HTR-8/SVneo (cell line): ENCODE measurements at regions not wholly inside any gene's neighbourhood (a gene's known extent, or its start where the extent isn't known, plus 50 kb on each side); places are given as distances from the start of the nearest gene placed in this dataset.
"Not testable (repeated sequence)": the region's sequence is repeated elsewhere in the genome, so short reads cannot be mapped to it uniquely, and the experiment has no call there.

ENCODE experiments used
- DNase-seq: peaks from one replicate; pipeline ENCODE4 v3.0.0; 2011; ENCODE audit warnings: low spot score, mixed read lengths; ENCODE audit not compliant: insufficient read length
- FAIRE-seq: peaks from 2 replicates; lab custom pipeline; 2011; peaks lifted over from hg19 to GRCh38; lab: Jason Lieb, UNC

DNA sequence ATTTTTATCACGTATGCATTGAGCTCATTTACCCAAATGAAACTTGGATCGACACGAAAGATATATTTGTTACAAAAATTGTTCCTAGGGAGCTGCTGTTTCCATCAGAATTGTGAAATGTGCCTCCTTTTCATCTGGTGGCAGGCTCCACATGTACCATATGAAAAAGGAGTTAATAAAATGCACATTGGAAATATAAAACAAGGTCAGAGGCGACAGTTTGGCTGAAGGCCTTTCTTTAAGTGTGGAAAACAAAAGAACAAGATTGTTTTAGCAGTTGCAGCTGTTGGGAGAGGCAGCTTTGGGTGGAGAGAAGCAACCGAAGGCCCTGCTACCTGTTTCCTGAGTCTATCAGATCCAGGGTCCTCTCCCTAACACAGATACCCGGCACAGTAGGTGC is 334.5 kb upstream of the NT5E start:
- DNase-seq (no peak), FAIRE-seq (no peak)

DNA sequence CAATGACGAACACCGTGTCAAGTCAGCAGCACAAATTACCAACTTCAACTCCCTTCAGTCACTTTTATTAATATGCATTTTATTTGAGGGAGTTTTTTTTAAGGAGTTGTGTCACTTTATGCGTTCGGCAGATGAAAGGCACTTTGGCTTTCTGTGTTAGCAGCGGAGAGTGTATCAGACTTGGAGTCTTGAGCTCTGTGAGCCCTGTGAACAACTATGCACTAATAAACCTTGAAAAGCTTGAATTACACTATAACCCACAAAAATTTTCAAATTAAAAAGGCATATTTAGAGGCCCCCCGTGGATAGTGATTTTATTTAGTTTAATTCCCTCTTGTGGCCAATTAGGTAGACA is 335.3 kb upstream of the NT5E start:
- DNase-seq: no peak
- no peak for FAIRE-seq

DNA sequence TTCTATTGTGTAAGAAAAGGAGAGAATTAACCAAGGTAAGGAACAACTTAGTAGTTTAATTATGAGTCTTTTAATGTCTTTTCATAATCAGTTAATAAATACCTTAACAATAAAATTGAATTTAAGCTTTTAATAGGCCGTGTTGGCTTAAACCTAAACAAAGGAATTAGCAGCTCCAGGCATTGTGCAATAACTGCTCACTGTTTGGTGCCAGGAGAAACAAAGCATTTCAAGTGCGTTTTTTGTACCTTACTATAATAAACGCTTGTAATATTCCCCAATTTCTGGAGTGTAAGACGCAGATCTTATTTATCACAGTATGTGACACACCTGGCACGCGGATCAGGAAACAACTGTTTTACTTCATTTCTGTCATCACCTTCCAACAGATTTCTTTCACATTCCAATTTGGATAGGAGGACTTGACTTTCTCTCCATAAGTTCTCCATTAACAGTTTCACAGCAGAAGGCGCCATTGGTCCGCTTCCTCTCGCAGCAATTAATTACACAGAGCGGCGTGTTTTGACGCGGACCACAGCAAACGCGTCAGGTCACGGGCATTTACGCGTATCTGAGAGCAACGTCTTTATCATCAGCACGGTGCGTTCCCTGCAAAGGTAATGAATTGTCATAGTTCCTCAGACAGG is 335.8 kb upstream of the NT5E start:
- FAIRE-seq (no peak), DNase-seq (no peak)

DNA sequence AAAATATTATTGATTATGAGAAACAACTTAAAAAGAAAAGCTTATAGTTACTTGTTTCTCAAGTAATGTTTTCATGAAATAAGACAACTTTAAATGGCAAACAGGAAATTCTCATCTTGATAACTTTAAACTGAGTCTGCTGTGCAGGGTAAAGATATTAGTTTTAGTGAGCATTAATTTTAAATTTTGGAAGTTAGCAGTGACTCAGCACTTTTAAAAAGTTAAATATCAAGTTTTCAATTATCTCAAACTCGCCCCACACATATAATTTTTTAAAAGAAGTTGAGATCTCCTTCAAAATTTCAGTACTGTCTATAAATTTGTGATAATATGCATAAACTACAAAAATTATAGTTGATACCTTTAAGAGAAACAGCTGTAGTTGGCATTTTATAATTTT is 337.3 kb upstream of the NT5E start:
- no peak for DNase-seq
- no peak for FAIRE-seq

DNA sequence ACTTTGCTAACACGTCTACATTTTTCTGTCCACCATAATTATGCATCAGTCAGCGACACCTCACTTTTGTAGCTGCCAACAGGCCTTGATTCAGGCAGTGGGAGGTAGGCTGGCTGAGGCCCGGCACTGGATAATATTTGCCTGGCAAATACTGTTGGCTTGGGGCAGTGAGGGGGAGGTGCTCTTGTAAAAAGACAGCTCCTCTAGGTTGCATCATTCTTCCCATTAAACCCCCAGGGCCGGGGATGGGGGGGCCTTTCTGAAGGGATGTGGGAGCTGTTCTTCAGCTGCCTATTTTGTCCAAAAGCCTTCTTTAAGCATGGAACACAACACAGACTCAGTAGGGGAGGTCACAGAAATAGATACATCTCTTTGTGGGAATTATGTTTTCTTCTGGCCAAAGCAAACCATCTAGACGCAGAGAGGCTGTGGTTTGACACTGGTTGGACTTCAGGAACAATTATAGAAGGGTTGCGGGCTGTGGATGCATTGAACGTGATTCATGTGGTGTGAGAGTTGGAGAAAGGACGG is 338.3 kb upstream of the NT5E start:
- no peak for DNase-seq

DNA sequence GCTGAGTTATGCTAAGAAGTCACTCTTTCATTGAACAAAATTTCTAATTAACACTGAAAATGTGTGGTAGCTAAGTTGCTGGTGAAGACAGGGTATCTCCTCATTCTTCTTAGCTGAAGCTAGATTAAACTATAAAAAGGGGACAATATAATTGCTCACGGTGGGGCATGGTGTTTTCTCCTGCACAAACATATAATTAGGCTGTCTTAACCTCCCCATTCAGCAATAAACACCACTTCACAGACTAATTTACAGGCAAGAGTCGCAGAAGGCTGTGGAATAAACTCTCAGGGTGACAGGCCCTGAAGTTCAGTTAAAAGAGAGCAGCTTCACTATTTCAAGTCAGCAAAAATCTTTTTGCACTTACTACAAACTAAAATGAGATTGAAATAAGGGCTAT is 338.9 kb upstream of the NT5E start:
- no peak for DNase-seq
- FAIRE-seq: no peak

More for the DNA sequence above, 338.3 kb upstream of the NT5E start:
- FAIRE-seq: no peak

DNA sequence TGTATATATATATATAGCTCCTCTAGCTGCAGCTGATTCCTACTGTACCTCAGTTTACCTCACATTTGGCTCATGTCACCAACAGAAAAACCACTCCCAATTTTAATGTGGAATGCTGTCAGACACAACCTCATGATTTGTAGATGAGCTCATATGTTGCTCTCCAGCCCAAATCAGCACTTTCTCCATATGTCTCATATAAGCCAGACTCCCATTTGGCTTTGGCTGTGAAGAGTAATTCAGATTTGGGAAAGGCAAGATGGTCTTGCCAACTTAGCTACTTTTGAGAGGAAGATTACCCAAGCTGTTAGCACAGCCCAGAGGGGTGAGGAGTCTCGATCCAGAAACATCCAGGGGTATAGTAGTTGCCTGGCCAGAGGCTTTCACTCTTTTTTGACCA is 342.2 kb upstream of the NT5E start:
- no peak for DNase-seq
- no peak for FAIRE-seq

DNA sequence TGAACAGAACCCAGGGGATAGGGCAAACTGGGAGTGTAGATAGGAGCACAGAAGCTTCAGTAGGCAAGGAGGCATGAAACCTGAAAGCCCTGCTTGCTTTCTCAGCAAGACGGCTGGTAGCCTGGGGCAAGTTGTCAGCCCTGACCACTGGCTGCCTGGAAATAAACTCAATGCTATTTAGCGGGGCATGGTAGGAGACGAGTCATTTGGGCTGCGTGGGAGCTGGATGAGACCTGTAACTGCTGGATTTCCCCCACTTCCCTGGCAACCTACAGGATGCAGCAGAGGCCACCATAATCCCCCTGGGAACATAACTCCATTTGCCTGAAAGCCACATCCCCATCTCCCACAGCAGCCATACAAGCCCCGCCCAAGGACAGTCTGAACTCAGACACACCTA is 332.6 kb upstream of the TBX18 start:
- no peak for DNase-seq
- FAIRE-seq: no peak

DNA sequence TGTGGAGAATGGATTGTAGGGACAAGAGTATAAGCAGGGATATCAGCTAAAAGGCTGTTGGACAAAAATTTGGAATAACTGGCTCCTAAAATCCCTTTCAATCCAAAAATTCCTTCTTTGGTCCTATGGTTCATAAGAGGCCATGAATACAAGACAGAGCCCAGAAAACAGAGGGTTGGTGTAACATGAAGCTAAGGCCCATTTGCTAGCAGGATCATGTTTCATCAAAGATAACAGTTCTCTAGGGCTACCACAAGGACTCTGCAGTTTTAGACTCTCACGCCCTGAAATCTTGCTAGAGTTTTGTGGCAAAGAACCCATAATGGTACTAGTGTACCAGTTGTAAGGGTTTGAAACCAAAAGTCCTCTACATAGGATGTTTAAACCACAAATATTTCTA is 327.8 kb upstream of the TBX18 start:
- DNase-seq: no peak
- no peak for FAIRE-seq

DNA sequence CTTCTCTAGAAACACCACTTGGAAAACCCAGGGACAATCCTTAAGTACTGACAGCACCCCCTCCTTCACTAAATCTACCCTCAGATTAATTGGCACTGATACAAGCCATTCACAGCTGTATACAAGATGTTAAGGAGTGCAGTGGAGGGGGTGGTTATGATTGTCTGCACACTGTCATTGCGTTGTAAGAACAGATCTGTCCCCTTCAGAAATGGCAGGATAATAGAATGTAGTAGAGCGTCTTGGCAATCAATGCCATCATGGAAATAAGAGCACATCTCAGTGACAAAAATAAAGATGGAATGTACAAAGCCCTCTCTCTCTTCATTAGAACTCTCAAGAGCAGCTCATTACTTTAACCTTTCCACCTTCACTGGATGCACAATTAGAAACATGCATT is 324.9 kb upstream of the TBX18 start:
- no peak for FAIRE-seq

DNA sequence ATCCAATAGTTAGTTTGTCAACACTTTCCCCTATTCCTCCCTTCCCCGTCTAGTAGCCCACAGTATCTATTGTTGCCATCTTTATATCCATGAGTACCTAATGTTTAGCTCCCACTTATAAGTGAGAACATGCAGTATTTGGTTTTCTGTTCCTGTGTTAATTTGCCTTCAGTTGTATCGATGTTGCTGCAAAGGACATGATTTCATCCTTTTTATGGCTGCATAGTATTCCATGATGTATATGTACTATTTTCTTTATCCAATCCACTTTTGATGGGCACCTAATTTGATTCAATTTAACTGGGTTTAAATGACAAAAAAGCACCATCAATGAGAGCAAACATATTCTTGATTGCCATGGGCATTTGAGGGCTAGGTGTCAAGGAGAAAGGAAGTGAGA is 321.5 kb upstream of the TBX18 start:
- FAIRE-seq (no peak), DNase-seq (no peak)

More for the DNA sequence above, 324.9 kb upstream of the TBX18 start:
- DNase-seq: no peak

DNA sequence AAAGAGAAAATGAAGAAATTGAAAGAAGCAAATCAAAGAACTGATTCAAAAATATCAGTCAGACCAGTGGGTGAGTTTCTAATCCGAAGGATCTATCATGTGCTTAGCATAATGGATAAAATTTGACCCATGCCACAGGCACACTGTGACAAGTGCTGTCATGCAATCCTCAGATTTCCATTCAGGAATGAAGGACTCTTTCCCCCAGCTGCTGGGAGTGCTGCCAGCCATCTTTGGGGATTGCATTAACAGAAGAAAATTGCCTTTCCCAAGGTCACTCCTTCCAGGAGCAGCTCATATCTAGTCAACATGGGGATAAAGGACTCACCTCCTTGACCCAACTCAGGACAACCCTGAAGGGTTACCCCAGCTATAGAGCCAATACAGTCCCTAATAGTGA is 316.7 kb upstream of the TBX18 start:
- no peak for DNase-seq
- no peak for FAIRE-seq

DNA sequence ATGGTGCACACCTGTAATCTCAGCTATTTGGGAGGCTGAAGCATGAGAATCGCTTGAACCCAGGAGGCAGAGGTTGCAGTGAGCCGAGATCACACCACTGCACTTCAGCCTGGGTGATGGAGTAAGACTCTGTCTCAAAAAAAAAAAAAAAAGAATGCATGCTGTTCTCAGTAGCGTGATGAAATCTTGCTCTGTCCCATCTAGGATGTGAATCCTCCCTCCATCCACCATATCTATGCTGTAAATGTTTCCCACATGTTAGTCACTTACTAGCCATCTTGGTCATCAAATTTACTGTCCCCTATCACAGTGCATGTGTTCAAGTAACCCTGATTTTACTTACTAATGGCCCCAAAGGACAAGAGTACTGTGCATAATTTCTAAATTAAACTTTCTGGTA is 315.4 kb upstream of the TBX18 start:
- DNase-seq (no peak), FAIRE-seq (no peak)

DNA sequence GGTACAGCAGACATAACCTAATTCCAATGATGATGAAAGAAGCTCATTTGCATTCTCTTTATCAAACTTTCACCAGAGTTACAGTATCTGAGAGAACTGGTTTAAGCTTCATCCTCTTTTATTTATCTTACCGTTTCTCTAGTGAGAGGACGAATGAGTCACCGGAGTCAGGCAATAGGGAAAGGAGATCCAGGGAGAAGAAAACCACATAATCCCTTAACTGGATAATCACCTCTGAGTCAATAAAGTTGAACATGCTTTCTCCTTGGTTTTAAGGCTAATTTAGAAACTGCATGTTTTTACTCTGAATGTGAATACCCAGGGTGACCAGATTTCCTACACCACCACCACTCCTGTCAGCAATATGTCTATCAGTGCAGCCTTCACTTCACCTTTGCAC is 313.7 kb upstream of the TBX18 start:
- FAIRE-seq (no peak), DNase-seq (peak; percentile 22)

DNA sequence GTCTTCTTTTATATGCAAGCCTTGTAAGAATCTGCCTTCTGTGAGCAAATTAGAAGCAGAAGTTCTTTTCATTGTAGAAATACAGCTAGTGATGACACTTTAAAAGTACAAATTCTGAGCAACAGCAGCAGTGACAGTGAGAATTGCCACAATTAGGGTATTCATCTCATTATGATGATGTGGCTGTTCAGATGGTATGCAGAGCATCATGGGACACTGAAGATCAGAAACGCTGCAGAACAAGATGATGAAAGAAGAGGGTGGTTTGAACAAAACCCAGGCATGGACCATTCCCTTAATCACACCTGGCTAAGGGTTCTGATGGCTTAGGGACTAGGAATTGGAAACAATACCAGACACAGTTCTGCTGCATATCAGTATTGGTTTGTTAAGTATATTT is 312.7 kb upstream of the TBX18 start:
- no peak for DNase-seq
- no peak for FAIRE-seq

DNA sequence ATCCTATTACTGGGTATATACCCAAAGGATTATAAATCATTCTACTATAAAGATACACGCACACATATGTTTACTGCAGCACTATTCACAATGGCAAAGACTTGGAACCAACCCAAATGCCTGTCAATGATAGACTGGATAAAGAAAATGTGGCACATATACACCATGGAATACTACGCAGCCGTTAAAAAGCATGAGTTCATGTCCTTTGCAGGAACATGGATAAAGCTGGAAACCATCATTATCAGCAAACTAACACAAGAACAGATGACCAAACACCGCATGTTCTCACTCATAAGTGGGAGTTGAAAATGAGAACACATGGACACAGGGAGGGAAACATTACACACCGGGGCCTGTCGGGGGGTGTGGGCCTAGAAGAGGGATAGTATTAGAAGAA is 307.4 kb upstream of the TBX18 start:
- not testable (repeated sequence) for DNase-seq, FAIRE-seq

DNA sequence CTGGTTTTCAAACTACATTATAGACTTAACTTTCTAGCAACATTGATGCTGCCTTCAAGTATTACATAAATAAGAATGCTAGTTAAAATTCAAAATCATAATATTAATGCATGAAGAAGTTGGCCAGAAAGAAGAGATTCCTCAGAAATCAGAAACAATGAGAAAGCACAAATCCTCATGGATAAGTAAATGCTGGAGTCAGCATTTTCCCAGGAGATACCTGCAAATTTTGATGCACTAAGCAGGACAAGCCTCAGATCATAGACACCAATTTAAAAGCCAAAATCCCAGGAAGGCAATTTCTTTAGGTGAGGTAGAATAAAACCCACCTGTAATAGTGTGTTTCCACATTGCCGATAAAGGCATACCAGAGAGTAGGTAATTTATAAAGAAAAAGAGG is 305.2 kb upstream of the TBX18 start:
- FAIRE-seq (no peak), DNase-seq (no peak)

DNA sequence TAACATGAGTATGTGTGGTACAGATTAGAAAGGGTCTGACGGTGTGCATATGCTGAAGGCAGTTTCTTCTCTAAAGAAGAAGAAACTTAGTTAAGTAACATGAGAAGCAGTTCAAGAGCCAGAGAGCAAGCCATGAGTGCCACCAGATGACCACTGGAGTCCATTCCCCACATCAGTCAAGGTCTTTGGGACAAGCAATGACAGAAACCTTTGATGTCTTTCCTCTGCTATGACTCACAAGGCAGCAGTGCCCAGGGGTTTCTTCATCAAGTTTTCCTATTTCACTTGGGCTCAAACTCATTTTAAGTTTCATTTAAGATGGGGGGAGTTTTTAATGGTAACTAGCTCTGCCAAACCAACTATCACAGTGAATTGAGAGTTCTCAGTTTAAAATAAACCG is 303.8 kb upstream of the TBX18 start:
- DNase-seq (no peak), FAIRE-seq (no peak)

DNA sequence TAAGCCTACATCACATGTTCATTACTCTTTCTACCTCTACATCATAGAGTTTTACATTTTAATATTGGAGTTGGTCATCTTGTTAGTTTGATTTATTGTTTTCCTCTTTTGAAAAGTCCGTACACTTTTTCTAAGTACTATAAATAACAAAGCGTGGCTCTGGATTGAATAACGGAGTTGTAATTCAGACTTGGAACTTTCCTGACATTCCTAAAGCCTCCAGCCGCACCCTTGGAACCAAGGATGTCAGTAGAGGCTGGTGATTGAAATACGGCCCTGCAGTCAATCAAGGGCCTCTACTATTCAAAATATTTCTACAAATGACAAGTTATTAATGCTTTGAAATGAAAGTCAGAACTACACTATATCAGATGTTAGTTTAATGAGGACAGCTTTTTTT is 301.9 kb upstream of the TBX18 start:
- no peak for DNase-seq
- FAIRE-seq: no peak

DNA sequence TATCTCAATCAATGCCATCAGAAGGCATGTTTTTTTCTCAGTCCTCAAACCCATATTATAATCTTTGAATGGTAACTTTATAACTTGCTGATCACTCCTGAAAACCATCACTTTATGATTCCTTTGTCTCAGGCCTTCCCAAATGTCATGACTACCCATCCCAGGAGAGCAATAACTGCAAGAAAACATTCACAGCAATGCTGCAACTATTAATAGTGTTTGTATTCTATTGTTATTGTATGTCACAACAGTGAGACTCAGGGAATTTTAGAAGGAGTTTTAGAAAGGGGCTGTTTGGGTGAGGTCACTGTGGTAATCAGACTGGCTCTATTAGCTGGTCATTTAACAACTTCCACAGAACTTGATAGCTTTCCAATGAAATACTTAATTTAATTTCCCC is 301.4 kb upstream of the TBX18 start:
- DNase-seq (no peak), FAIRE-seq (no peak)

DNA sequence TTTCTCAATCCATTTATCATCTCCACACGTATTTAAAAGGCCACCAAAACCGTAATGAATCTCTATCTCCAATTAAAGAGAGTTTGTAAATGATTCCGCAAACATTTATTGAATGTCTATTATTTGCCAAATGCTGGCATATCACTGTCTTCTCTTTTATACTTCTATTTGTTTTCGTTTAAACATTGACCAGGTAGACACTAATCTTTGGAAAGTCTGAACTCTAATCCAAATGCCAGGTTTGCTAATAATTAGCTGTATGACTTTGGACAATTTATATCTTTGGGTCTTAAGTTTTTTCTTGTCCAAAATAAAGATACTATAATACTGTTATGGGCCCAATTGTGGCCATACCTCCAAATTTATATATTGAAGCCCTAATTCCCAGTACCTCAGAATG is 299.2 kb upstream of the TBX18 start:
- DNase-seq (no peak), FAIRE-seq (no peak)

DNA sequence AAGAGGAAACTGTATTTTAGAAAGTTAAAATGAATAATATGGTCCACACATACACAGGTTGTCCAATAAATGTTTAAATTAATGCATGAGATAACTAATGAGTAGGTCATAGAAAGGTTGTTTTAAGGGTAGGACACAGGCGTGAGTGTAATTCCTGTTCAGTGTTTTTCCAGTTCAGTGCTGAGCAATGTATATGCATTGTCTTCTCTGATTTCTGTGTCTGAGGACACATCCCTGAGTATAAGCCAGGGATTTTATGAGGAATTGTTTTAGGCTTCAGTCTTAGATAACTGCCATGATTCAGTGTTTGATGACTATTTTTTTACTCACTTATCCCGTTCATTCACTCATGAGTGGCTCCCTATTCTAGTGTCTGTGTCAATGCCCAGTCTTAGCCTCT is 298.5 kb upstream of the TBX18 start:
- FAIRE-seq (no peak), DNase-seq (no peak)

DNA sequence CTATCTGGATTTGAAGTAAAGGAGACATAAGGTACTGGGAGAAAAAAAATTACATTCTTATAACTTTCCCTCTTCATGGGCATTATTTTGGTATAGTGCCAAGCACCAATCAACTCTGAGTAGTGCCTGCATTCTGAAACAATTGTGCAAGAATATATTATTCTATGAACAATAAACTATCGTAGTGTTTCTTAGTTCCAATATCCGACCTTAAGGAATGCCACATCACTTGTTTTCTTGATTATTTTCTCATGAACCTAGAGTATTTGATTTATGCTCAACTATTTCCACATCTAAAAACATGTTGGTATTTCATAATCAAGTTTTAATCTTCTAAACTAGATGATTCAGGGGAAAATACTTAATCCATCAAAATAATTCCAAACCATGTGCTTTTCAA is 294.4 kb upstream of the TBX18 start:
- no peak for DNase-seq
- no peak for FAIRE-seq
